ENCODE measurements at regions not wholly inside any gene's neighbourhood (a gene's known extent, or its start where the extent isn't known, plus 50 kb on each side); places are given as distances from the start of the nearest gene placed in this dataset.

GRCh38 chr12:60992087-60992486 is 1268.1 kb upstream of the USP15 start:
- no peak for DNase-seq
- Histone ChIP-seq H4K8ac (ENCODE audit: low read length) (no peak overlapping the region), H2BK5ac (ENCODE audit: low read depth, low read length, poor library complexity, severe bottlenecking) (no peak overlapping the region), H3K36me3 (ENCODE audit: control insufficient read depth in 1 of 2, insufficient read depth in 2 of 2, low read depth in 1 of 2, low read length in 2 of 2) (no peaks in the 10 kb centered on the region), H3K4me1 (ENCODE audit: control insufficient read depth, insufficient read depth, low read depth, low read length) (no peaks in the 10 kb centered on the region), H3K27me3 (ENCODE audit: control insufficient read depth in 1 of 2, insufficient read depth in 1 of 2, low read length in 2 of 2) (no peaks in the 10 kb centered on the region), H3K4ac (ENCODE audit: low read depth in 1 of 2, low read length in 2 of 2) (no peak overlapping the region), H2AK5ac (ENCODE audit: low read length, severe bottlenecking) (no peak overlapping the region), H3K4me2 (ENCODE audit: low read length, poor library complexity, severe bottlenecking) (no peak overlapping the region), H3K14ac (ENCODE audit: low read length in 2 of 2) (no peak overlapping the region), H2BK120ac (ENCODE audit: low read depth, low read length) (no peak overlapping the region), H3K23ac (ENCODE audit: low read length in 2 of 2) (no peak overlapping the region), H3K9me3 (ENCODE audit: control insufficient read depth, low read length) (no peaks in the 10 kb centered on the region), H2BK15ac (ENCODE audit: low read depth, poor library complexity, severe bottlenecking) (no peak overlapping the region), H4K91ac (ENCODE audit: low read length) (no peak overlapping the region), H2BK12ac (ENCODE audit: low read length in 2 of 2) (no peak overlapping the region), H3K79me1 (replicated peaks; ENCODE audit: low read length, poor library complexity, severe bottlenecking) (no peaks in the 10 kb centered on the region), H3K18ac (ENCODE audit: low read depth in 1 of 2, low read length in 2 of 2) (no peak overlapping the region), H3K27ac (ENCODE audit: low read length, poor library complexity, severe bottlenecking) (no peak overlapping the region), H2AFZ (ENCODE audit: low read depth, low read length) (no peak overlapping the region), H3K9ac (ENCODE audit: low read length) (no peak overlapping the region), H3K4me3 (ENCODE audit: insufficient read depth in 1 of 2, low read depth in 1 of 2, low read length in 2 of 2) (no peak overlapping the region)
- WGBS, result no CpG with 5 or more reads among the region's 2 CpGs

- H3K9me3 ChIP-seq (ENCODE audit: control insufficient read depth, low read length), result no peaks in the 10 kb centered on the region
- H3K18ac ChIP-seq (ENCODE audit: low read depth in 1 of 2, low read length in 2 of 2), result no peak overlapping the region
- WGBS, result 100% methylated on average over 1 of the region's 1 CpG
- H2BK5ac ChIP-seq (ENCODE audit: low read depth, low read length, poor library complexity, severe bottlenecking), result no peak overlapping the region
- no peak overlapping the region for H2BK120ac ChIP-seq (ENCODE audit: low read depth, low read length)
- no peak overlapping the region for H3K4me3 ChIP-seq (ENCODE audit: insufficient read depth in 1 of 2, low read depth in 1 of 2, low read length in 2 of 2)
- H3K9ac ChIP-seq (ENCODE audit: low read length), result no peak overlapping the region
- H2BK15ac ChIP-seq (ENCODE audit: low read depth, poor library complexity, severe bottlenecking), result no peak overlapping the region
- H3K14ac ChIP-seq (ENCODE audit: low read length in 2 of 2), result no peak overlapping the region
- H3K23ac ChIP-seq (ENCODE audit: low read length in 2 of 2), result no peak overlapping the region
- H3K4me1 ChIP-seq (ENCODE audit: control insufficient read depth, insufficient read depth, low read depth, low read length), result no peaks in the 10 kb centered on the region
- H2AFZ ChIP-seq (ENCODE audit: low read depth, low read length), result no peak overlapping the region
- no peak overlapping the region for H2AK5ac ChIP-seq (ENCODE audit: low read length, severe bottlenecking)
- H3K36me3 ChIP-seq (ENCODE audit: control insufficient read depth in 1 of 2, insufficient read depth in 2 of 2, low read depth in 1 of 2, low read length in 2 of 2), result no peaks in the 10 kb centered on the region
- H3K4ac ChIP-seq (ENCODE audit: low read depth in 1 of 2, low read length in 2 of 2), result no peak overlapping the region
- H4K8ac ChIP-seq (ENCODE audit: low read length), result no peak overlapping the region
- H3K27me3 ChIP-seq (ENCODE audit: control insufficient read depth in 1 of 2, insufficient read depth in 1 of 2, low read length in 2 of 2), result no peaks in the 10 kb centered on the region
- no peak for DNase-seq
- no peak overlapping the region for H2BK12ac ChIP-seq (ENCODE audit: low read length in 2 of 2)
- H3K27ac ChIP-seq (ENCODE audit: low read length, poor library complexity, severe bottlenecking), result no peak overlapping the region
- H4K91ac ChIP-seq (ENCODE audit: low read length), result no peak overlapping the region
- H3K4me2 ChIP-seq (ENCODE audit: low read length, poor library complexity, severe bottlenecking), result no peak overlapping the region
- no peaks in the 10 kb centered on the region for H3K79me1 ChIP-seq (replicated peaks; ENCODE audit: low read length, poor library complexity, severe bottlenecking)
Observed at GRCh38 chr12:60995256-60995825, 1264.9 kb upstream of the USP15 start.

DNA sequence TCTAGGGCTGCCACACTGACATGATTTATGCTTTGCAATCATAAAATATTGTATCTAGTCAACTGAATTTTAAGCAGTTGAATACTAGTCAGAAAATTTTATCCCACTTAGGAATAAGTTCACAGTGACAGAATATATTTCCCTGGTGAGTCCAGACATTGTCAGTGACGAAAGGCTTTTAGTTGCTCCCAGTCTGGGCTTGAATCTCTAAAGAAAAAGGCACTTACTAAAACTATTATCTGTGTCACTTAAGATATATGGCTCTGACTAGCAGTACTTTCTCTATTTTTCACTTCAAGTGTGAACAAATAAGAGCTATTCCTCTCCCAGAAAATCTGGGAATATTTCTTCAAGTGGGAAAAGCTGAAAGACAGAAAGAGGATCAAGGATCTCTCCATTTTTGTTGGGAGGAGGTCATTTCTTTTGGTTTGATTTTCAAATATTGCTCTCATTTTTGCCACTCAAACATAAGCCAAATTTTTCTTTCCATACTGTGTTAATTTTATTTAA is 1262.3 kb upstream of the USP15 start:
- no peak overlapping the region for H2BK120ac ChIP-seq (ENCODE audit: low read depth, low read length)
- no peaks in the 10 kb centered on the region for H3K36me3 ChIP-seq (ENCODE audit: control insufficient read depth in 1 of 2, insufficient read depth in 2 of 2, low read depth in 1 of 2, low read length in 2 of 2)
- H2AFZ ChIP-seq (ENCODE audit: low read depth, low read length), result no peak overlapping the region
- no peaks in the 10 kb centered on the region for H3K27me3 ChIP-seq (ENCODE audit: control insufficient read depth in 1 of 2, insufficient read depth in 1 of 2, low read length in 2 of 2)
- no peak overlapping the region for H3K18ac ChIP-seq (ENCODE audit: low read depth in 1 of 2, low read length in 2 of 2)
- no peak for DNase-seq
- no peak overlapping the region for H2BK15ac ChIP-seq (ENCODE audit: low read depth, poor library complexity, severe bottlenecking)
- no CpG with 5 or more reads among the region's 1 CpG for WGBS
- no peak overlapping the region for H2AK5ac ChIP-seq (ENCODE audit: low read length, severe bottlenecking)
- H3K9ac ChIP-seq (ENCODE audit: low read length), result no peak overlapping the region
- no peak overlapping the region for H3K23ac ChIP-seq (ENCODE audit: low read length in 2 of 2)
- H3K4me2 ChIP-seq (ENCODE audit: low read length, poor library complexity, severe bottlenecking), result no peak overlapping the region
- no peaks in the 10 kb centered on the region for H3K79me1 ChIP-seq (replicated peaks; ENCODE audit: low read length, poor library complexity, severe bottlenecking)
- no peak overlapping the region for H4K91ac ChIP-seq (ENCODE audit: low read length)
- no peak overlapping the region for H2BK12ac ChIP-seq (ENCODE audit: low read length in 2 of 2)
- H3K14ac ChIP-seq (ENCODE audit: low read length in 2 of 2), result no peak overlapping the region
- no peaks in the 10 kb centered on the region for H3K4me1 ChIP-seq (ENCODE audit: control insufficient read depth, insufficient read depth, low read depth, low read length)
- H3K4ac ChIP-seq (ENCODE audit: low read depth in 1 of 2, low read length in 2 of 2), result no peak overlapping the region
- no peak overlapping the region for H3K4me3 ChIP-seq (ENCODE audit: insufficient read depth in 1 of 2, low read depth in 1 of 2, low read length in 2 of 2)
- H2BK5ac ChIP-seq (ENCODE audit: low read depth, low read length, poor library complexity, severe bottlenecking), result no peak overlapping the region
- H3K9me3 ChIP-seq (ENCODE audit: control insufficient read depth, low read length), result no peaks in the 10 kb centered on the region
- H3K27ac ChIP-seq (ENCODE audit: low read length, poor library complexity, severe bottlenecking), result no peak overlapping the region
- H4K8ac ChIP-seq (ENCODE audit: low read length), result no peak overlapping the region

DNA sequence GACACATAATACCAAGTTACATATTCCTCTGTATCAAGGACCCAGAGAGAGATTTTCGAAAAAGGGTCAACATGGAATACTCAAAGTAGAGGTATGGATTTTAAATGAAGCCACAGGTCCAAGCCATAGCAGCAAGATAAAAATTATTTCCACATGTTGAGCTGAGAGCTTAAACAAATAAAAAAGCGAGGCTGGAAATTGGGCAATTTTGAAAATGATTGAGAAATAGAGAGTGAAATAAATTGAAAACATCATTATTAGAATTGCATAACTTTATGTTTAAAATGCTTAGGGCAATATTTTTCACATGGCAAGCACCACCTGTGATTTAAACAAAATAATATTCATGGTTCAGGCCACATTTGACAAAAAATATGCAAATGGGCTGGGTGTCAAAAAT is 1251.0 kb upstream of the USP15 start:
- Histone ChIP-seq H2BK5ac (ENCODE audit: low read depth, low read length, poor library complexity, severe bottlenecking) (no peak overlapping the region), H3K36me3 (ENCODE audit: control insufficient read depth in 1 of 2, insufficient read depth in 2 of 2, low read depth in 1 of 2, low read length in 2 of 2) (no peaks in the 10 kb centered on the region), H3K4me2 (ENCODE audit: low read length, poor library complexity, severe bottlenecking) (no peak overlapping the region), H3K4me3 (ENCODE audit: insufficient read depth in 1 of 2, low read depth in 1 of 2, low read length in 2 of 2) (no peak overlapping the region), H3K14ac (ENCODE audit: low read length in 2 of 2) (no peak overlapping the region), H2AFZ (ENCODE audit: low read depth, low read length) (no peak overlapping the region), H3K18ac (ENCODE audit: low read depth in 1 of 2, low read length in 2 of 2) (no peak overlapping the region), H3K4ac (ENCODE audit: low read depth in 1 of 2, low read length in 2 of 2) (no peak overlapping the region), H3K79me1 (replicated peaks; ENCODE audit: low read length, poor library complexity, severe bottlenecking) (no peaks in the 10 kb centered on the region), H3K9me3 (ENCODE audit: control insufficient read depth, low read length) (peaks cover 6% of the 10 kb centered on the region), H3K23ac (ENCODE audit: low read length in 2 of 2) (no peak overlapping the region), H2AK5ac (ENCODE audit: low read length, severe bottlenecking) (no peak overlapping the region), H3K4me1 (ENCODE audit: control insufficient read depth, insufficient read depth, low read depth, low read length) (no peaks in the 10 kb centered on the region), H2BK120ac (ENCODE audit: low read depth, low read length) (no peak overlapping the region), H3K27me3 (ENCODE audit: control insufficient read depth in 1 of 2, insufficient read depth in 1 of 2, low read length in 2 of 2) (no peaks in the 10 kb centered on the region), H4K8ac (ENCODE audit: low read length) (no peak overlapping the region), H3K27ac (ENCODE audit: low read length, poor library complexity, severe bottlenecking) (no peak overlapping the region), H2BK12ac (ENCODE audit: low read length in 2 of 2) (no peak overlapping the region), H3K9ac (ENCODE audit: low read length) (no peak overlapping the region), H4K91ac (ENCODE audit: low read length) (no peak overlapping the region), H2BK15ac (ENCODE audit: low read depth, poor library complexity, severe bottlenecking) (no peak overlapping the region)
- WGBS, result 50% methylated on average over 1 of the region's 2 CpGs
- no peak for DNase-seq

All from mesenchymal stem cell (in vitro differentiated cells and primary cell).